ENCODE measurements at regions not wholly inside any gene's neighbourhood (a gene's known extent, or its start where the extent isn't known, plus 50 kb on each side); places are given as distances from the start of the nearest gene placed in this dataset.

GRCh38 chr9:109914280-109915027 is 134.5 kb downstream of the PALM2AKAP2 start:
- TF ChIP-seq GLIS3 (CRISPR knock-in tag; IDR thresholded peaks at IDR 0.05) (no peak), POU6F1 (CRISPR knock-in tag; IDR thresholded peaks at IDR 0.05; ENCODE audit: borderline replicate concordance, low read depth) (no peak), ZFP3 (CRISPR knock-in tag; IDR thresholded peaks at IDR 0.05) (no peak), ZNF565 (CRISPR knock-in tag; conservative IDR thresholded peaks at IDR 0.05; ENCODE audit: low read depth) (no peak), BACH2 (CRISPR knock-in tag; IDR thresholded peaks at IDR 0.05; ENCODE audit: borderline replicate concordance) (no peak), PATZ1 (CRISPR knock-in tag; IDR thresholded peaks at IDR 0.05; ENCODE audit: borderline replicate concordance) (no peak), TCF4 (CRISPR knock-in tag; IDR thresholded peaks at IDR 0.05; ENCODE audit: borderline replicate concordance) (no peak), PPARA (CRISPR knock-in tag; IDR thresholded peaks at IDR 0.05; ENCODE audit: borderline replicate concordance) (no peak), TOX (CRISPR knock-in tag; IDR thresholded peaks at IDR 0.05; ENCODE audit: borderline replicate concordance) (no peak), RARB (CRISPR knock-in tag; IDR thresholded peaks at IDR 0.05) (no peak), CSDC2 (CRISPR knock-in tag; IDR thresholded peaks at IDR 0.05) (no peak), ESRRG (CRISPR knock-in tag; IDR thresholded peaks at IDR 0.05) (no peak)
- TF ChIP-seq, protein P1, sequence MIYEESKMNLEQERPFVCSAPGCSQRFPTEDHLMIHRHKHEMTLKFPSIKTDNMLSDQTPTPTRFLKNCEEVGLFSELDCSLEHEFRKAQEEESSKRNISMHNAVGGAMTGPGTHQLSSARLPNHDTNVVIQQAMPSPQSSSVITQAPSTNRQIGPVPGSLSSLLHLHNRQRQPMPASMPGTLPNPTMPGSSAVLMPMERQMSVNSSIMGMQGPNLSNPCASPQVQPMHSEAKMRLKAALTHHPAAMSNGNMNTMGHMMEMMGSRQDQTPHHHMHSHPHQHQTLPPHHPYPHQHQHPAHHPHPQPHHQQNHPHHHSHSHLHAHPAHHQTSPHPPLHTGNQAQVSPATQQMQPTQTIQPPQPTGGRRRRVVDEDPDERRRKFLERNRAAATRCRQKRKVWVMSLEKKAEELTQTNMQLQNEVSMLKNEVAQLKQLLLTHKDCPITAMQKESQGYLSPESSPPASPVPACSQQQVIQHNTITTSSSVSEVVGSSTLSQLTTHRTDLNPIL (CRISPR knock-in tag; IDR thresholded peaks at IDR 0.05; ENCODE audit: low read depth): no peak
- no peak for ATAC-seq

GRCh38 chr9:109916316-109916715 is 136.3 kb downstream of the PALM2AKAP2 start:
- no peak for ATAC-seq
- TF ChIP-seq RARB (CRISPR knock-in tag; IDR thresholded peaks at IDR 0.05) (no peak), ISL1 (CRISPR knock-in tag; IDR thresholded peaks at IDR 0.05) (no peak), ESRRG (CRISPR knock-in tag; IDR thresholded peaks at IDR 0.05) (no peak), ZNF70 (CRISPR knock-in tag; IDR thresholded peaks at IDR 0.05) (no peak)

DNA sequence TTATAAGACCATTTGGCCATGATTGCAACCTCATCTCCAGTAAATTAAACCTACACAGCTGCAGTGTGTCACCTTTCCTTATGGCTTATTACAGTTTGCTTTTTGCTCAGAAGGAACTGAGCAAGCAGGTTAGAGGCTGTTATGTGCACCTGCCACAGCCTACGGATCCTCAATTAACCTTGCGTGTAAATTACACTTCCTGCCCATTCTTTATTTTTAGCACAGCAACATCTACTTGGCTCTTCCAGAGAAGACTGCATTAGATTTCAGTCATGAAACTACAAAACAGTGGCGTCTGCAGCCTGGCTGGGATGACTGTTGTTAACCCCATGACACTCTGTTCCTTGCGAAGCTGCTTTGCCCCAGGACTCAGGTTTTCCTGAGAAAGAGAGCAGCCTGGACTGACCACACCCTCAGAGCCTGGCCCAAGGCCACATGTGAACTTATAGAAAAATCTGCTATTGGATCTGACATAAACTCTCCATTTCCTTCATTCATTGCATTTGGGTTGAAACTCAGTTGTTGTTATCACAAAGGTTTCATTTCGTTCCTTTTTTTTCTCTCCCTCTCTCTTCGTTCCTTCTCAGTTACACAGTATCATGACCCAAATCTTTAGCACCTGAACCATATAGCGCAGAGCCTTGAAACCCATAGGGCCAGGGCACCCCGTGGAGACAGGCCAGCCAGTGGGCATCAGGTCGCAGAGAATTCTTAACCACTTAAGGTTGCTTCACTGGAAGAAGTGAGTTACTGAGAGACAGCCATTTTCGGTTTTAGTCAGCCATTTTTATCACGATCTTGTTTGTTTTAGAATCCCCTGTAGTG is 138.6 kb downstream of the PALM2AKAP2 start:
- TF ChIP-seq OSR1 (CRISPR knock-in tag; IDR thresholded peaks at IDR 0.05) (no peak), ISL1 (CRISPR knock-in tag; IDR thresholded peaks at IDR 0.05) (no peak), TSHZ2 (CRISPR knock-in tag; IDR thresholded peaks at IDR 0.05) (no peak), ESRRG (CRISPR knock-in tag; IDR thresholded peaks at IDR 0.05) (no peak), RARB (CRISPR knock-in tag; IDR thresholded peaks at IDR 0.05) (no peak), ZNF8 (CRISPR knock-in tag; IDR thresholded peaks at IDR 0.05) (no peak), CSDC2 (CRISPR knock-in tag; IDR thresholded peaks at IDR 0.05) (no peak), PATZ1 (CRISPR knock-in tag; IDR thresholded peaks at IDR 0.05; ENCODE audit: borderline replicate concordance) (no peak), ARNTL (CRISPR knock-in tag; IDR thresholded peaks at IDR 0.05; ENCODE audit: borderline replicate concordance, low read depth) (no peak)
- TF ChIP-seq, protein P1 (CRISPR knock-in tag; IDR thresholded peaks at IDR 0.05; ENCODE audit: low read depth): no peak
- ATAC-seq: no peak
